NCI-H1436 treated with DMSO at 0.1 percent for 48 hours (cell line): ENCODE measurements at regions not wholly inside any gene's neighbourhood (a gene's known extent, or its start where the extent isn't known, plus 50 kb on each side); places are given as distances from the start of the nearest gene placed in this dataset.

Experiments
- DNase-seq: peaks from one replicate; lab custom pipeline; 2025; lab: John Stamatoyannopoulos, UW

DNA sequence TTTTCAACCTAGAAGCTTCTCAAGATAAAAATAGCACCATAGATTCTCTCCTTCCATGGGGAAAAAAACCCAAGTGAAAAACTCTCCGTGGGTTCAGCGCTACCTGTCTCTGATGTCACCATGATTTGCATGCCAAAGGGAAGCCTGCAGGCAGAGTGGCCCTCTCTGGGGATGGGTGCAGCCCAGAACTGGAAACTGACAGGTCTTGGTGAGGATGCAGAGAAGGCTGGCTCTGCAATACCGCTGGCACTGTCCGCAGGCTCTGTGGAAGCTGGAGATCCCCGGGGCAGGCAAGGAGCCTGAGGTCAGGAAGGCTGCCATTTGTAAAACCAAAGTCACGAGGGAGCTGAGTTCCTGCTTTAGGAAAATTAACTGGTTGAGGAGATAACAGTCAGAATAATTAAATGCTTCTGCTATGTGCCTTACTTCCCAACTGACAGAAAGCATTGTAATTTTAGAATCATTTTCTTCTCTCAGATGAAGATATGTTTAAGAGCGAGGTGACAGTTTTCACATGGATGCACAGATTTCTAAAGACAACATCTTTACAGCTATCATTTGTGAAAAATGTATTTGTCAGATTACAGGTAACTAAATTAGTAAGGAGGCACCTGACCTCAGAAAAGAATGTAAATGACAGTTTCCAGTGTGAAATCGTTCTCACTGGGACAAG is 731.5 kb upstream of the FZD8 start:
- DNase-seq, result no peak

DNA sequence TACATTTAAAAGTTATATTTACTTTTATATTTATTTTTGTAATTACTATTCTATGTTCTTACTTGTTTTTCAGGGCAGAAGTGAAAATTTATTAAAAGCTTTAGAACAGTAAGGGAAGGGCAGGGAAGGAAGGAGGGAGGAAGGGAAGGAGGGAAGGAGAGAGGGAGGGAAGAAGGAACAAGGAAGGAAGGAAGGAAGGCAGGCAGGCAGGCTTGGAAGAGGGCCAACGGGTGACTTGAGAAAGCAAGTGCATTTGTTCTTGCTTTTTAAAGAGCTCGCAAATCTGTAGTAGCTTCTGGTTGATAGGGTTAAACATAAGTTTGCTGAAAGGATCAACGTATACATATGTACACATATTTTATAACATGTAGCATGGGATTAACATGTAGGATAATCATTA is 725.3 kb upstream of the FZD8 start:
- DNase-seq, result no peak

DNA sequence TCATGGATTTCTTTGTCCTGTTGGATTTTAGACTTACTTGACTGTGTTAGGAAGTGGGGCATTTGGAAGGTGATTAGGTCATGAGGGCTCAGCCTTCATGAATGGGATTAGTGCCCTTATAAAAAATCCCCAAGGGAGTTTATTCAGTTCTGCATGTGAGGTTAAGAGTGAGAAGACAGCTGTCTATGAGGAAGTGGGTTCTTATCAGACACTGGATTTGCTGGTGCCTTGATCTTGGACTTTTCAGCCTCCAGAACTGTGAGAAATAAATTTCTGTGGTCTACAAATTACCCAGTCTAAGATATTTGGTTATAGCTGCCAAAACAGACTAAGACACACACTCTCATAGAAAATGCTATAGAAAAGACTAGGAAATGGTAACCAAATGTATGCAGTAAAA is 724.7 kb upstream of the FZD8 start:
- DNase-seq, result no peak

DNA sequence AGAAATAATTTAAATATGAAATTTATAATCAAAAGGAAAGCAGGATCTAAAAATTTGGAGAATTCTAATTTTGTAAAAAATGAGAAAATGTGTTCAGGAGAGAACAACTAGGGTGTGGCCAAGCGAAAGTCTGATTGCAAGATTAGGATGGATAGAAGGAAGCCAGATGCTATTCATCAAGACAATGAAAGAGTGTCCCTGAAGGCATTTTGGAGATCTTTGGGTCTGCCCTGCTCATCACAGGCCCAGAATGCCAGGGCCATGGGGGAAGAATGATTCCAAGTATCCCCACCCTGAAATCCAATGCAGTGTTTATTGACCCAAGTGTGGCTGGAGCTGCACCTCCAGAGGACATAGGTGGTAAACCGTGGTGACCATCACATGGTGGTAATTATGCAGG is 724.0 kb upstream of the FZD8 start:
- no peak for DNase-seq

DNA sequence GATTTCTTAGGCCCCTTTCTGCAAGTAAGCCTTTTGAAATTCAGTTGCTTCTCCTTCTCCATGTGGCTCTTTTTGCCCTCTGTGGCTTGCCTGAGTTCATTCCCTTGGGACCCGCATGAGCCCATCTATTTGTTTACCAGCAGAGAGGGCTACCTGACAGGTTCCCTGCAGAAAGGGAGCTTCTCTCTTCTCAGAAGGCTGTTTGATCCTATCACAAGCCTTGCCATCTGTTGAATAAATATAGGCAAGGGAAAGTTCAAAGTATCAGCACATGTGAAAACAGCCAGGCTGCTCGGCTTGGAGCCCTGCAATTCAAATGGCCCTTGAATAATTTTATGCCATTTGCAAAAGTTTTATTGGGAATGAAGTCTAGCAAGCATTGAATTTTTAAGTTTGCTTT is 720.2 kb upstream of the FZD8 start:
- DNase-seq, result peak; percentile 2

DNA sequence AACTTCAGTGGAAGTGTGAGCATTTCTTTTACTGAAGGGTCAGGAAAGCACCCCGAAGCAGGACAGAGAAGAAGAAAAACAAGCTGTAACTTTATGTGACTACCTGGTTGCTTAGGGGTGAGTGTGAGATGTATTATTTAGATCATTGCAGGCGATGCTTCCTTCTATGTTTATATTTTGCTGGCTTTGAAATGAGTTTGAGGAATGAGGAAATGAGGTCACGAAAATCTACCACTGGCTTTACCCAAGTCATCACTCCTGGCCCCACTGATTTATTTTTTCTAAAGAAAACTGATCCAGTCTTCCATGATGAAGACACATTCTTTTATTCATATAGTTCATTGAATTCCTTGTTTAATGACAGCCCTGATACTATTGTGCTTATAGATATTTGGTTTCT is 716.6 kb upstream of the FZD8 start:
- no peak for DNase-seq

DNA sequence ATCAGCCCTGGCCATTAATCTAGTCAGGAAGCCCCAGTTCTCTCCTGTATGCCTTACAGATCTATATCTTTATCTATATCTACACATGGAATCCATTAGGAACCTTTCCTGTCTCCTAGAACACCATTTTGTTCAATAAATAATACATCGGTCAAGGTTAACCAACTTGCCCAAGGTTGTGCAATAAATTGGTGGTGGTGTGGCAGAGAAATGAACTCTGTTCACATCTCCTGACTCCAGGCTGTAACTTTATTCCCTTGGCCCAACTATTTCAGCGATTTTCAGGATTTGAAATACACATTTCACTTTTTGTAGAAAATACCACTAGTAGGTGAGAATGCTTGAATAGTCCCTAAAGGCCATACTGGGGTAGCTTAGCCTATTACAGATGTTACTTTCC is 712.5 kb upstream of the FZD8 start:
- no peak for DNase-seq

DNA sequence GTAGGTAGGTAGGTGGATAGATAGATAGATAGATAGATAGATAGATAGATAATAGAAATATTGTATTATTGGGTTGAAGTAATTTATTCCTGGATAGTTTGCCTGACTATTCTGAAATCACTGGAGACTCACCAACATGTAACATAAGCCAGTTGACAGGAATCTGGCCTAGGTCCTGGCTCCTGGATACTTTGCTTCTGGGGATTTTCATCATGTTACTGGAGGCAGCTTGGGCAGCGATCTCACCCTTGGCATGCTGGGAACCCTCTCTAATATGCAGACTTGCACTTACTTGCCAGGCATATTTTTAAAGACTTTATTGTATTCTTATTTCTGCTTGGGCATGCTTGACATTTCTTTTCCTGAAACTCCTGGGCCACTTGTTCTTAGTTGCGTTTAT is 709.1 kb upstream of the FZD8 start:
- no peak for DNase-seq

DNA sequence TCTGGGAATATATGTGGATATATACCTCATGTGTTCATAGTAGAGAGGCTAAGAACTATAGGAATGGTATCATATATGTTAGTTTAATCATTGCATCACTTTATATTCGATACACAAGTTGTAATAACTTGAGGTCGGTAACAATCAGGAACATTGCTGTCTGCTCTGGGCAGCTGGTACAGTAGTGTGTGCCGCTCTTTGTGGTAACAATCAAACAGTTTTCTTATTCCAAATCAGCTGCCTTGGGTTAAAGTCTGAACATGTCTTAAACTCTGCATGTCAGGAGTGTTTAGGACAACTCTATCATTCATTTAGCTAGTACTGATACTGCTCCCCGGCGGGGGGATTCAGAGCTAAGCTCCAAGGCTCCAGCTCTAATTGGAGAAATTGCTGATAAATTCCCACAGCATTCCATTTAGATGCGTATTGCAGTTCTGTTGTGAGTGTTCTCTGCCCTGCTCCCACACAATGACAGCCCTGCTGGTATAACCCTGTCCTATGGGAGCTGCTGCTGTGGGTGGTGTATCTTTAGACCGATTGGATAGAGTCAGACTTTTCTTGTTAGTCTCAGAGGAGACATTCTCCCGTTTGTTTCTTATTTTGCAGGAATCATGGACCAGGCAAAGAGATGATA is 707.5 kb upstream of the FZD8 start:
- no peak for DNase-seq

DNA sequence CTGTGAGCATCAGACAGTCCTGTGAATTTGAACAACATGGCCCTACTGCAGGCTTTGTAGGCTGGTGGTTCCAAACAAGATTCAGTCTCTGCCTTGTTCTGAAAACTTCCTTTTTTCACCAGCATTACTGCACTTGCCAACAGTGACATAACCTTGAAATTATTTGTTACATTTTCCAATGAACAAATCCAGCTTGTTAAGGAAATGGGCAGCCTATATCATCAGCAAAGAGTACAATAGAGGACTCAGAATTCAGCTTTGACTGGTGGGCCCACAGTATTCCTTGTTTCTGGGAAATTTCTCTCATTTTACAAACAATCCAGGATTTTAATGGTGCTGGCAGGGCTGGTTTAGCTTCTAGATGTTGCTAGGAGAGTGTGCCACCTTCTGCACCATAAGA is 703.7 kb upstream of the FZD8 start:
- no peak for DNase-seq

DNA sequence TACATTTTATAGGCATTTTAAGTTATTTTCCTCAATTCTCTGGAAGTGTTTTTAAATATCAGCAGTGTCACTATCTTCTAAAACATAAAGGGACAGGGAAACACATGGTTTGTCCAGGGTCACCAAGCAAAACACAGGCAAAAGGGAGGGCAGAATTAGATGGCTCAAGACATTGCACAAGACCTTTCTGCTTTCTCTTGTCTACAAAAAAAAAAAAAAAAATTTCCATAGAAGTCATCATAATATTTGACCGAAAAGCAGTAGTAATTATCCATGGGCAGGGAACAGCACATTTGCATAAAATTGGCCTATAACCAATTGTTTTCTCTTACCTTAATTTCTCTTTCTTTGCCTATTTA is 703.1 kb upstream of the FZD8 start:
- DNase-seq, result no peak

DNA sequence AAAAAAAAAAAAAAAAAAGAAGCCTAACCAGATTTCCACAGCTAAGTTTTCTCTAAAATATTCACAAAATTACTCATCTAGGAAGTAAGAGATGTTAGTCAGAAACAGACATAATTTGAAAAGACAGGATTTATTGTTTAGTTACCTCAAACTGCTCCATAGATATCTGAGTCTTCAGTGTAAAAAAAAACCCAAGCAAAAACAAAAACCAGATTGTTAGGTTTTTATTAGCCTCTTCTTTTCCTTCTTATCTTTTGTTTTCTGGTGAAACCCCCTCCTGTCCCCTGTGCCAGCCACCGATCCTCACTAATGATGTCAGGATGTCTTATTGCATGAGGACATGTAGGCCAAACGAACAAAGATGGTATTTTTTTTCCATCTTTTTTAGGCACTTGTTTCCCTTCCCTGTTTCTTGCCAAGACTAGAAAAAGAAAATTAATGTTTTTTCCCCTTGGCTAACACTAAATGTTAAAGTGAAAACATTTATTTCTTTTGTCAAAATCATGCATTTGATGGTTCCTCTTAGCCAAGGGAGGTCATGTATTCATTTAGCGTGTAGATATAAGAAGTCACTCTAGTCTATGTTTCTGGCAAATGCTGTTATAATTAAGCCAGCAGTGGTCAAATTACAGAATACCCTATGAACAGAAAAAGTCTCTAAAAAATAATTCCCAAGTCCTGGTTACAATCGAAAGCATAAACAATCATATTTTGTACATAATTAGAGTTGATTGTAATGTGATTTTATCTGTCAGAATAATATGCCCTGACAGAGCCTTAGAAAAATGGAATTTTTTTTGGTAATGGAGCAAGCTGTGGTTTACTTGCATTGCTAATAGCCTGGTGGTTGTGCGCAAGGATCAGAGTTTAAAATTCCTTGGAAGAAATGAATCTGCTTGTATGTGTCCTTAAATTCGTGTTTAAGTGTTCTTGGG is 702.4 kb upstream of the FZD8 start:
- no peak for DNase-seq

DNA sequence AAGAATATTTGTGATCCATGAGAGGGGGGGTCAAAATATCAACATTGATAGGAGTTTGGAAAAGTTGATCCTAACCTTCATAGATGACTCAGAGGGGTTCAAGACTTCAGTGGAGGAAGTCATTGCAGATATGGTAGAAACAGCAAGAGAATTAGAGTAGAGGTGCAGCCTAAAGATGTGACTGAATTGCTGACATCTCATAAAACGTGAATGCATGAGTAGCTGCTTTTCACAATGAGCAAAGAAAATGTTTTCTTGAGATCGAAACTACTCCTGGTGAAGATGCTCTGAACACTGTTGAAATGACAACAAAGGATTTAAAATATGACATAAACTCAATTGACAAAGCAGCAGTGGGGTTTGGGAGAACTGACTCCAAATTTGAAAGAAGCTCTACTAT is 700.7 kb upstream of the FZD8 start:
- DNase-seq, result no peak

DNA sequence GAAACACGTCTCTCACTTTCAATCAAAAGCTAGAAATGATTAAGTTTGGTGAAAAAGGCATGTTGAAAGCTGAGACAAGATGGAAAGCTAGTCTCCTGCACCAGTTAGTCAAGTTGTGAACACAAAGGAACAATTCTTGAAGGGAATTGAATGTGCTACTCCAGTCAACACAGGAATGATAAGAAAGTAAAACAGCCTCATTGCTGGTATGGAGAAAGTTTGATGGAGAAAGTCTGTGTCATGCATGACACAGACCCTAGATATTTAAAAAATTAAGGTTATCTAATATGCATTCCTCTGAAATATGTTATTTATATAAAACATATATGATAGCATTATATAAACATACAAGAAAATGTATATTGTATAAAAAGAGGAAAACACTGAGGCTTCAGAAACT is 699.4 kb upstream of the FZD8 start:
- DNase-seq, result no peak

DNA sequence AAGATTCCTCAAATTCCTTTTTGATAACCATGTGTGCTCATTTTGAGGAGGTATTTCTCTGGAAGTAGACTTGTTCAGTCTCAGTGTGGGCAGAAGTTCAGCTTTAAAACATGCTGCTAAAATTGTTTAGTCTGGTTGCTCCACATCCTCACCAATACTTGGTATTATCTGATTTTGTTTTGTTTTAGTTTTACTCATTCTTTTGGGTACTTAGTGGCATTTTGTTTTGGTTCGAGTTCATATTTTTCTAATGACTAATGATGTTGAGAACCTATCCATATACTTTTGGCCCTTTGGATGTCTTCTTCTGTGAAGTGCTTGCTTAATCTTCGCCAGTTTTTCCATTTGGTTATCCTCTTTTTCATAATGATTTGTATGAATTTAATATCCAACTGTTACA is 694.2 kb upstream of the FZD8 start:
- DNase-seq, result no peak

DNA sequence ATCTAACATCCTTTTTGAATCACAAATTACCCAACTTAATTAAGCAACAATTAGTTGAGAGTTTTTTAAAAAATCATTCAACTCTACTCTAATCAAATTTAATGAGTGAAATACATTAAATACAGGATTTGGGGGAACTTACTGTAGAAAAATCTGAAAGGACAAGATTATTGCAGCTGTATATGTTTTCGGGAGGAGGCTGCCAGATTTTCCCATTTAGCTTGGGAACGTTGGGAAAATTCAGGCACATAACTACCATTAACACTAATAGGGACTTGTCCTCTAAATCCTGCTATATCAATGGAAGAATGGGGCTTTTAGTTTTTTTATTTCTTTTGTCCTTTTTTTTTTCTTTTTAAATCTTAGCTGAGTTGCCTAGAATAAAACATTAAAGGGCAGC is 691.4 kb upstream of the FZD8 start:
- no peak for DNase-seq

DNA sequence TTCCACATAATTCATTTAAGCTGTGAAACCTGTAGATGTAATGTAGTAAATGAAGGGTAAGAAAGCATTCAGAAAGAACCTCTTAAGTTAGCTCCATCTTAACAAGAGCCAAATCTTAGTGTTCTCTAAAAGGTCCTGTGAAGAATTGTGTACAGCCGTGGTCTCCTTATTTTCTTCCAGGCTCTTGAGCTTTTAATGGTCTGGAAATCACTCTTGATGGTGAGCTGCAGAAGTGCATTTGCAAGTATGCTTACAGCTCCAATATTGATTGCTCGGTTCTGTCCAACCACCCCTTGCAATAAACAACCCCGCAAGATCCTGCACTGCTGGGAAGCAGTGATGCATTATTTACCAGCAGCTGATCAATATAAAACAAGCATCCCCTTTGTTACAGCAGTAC is 690.8 kb upstream of the FZD8 start:
- DNase-seq, result no peak

DNA sequence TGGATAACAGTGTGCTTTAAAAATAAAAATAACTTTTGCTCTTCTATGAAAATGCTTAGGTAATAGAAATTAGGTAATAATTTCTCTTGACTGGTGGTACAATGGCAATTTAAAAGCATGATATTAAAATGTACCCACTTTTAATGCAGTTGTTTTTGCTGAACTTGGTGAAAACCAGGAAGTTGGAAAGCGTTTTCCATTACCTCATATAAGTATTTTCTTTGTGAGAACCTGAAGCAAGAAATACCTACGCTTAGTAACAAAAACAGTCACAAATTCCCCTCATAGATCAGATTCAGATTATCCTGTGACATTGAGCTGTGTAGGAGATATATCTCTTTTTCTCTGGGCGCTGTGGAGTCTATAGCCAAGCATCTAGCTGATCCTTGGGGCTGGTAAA is 689.0 kb upstream of the FZD8 start:
- no peak for DNase-seq

DNA sequence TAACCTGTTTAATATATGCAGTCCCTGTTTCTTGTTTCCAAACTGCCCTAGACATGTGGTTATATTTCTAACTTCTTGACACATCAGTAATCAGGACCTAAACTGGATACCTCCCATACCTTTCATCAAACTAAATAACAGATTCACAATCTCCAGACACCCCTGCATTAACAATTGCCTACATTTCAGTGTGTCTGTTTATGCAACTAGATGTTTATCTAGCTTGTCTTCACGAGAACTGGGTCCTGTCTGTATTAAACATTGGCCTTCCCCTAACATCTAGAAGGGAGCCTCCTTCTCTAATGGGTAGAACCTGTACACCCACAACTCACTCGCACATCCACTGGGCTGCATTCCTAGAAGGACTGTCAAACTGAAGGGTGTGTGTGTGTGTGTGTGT is 683.7 kb upstream of the FZD8 start:
- no peak for DNase-seq

DNA sequence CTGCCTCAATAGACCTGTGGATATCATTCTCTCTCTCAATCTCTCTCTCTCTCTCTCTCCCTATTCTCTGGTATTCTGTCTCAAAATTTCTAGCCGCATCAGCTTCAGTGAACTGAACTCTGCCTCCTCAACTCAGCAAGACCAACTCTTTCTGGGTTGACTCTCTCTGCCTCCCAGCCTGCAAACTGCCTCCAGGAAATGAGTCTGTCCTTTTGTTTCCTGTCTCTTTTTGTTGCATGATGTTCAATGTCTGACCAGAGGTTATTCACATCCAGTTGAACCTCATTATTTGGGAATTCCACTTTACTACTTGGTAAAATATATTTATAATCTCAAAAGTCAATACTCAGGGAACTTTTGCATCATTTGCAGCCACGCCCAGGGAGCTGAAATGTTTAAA is 682.7 kb upstream of the FZD8 start:
- DNase-seq, result no peak

DNA sequence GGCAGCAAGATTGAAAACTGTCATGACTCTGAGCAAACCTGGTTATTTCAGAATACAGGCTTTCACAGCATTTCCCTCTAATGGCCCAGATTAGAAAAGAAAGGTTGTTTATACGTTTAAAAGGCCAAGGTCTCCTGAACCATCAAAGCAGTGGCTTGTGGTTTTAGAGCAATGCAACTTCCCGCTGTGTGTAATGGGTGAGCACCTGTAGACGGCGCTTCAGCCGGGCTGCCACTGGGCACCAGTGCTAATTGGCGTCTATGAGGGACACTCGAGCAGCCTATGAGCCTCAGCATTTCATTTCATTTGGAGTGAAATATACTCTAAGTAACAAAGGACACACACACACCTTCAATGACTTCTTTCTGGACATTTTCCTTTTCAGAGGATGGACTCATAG is 671.0 kb upstream of the FZD8 start:
- no peak for DNase-seq

DNA sequence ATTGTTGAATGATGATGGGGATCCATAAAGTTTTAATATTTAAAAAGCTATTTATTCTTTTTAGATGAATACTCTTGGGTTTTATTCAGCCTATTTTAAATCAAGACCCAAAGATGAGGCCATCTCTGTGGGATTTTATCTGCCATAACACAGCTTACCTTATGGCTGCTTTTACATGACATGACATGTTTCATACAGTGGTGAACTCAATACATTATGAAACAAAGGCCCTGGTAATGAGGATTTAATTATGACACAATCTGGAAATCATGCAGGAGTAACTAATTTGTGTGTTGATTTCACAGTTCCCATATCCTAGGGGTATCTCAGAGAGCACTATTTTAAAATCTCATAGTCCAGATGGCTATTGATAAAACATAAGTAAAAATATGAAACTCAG is 661.8 kb upstream of the FZD8 start:
- no peak for DNase-seq

DNA sequence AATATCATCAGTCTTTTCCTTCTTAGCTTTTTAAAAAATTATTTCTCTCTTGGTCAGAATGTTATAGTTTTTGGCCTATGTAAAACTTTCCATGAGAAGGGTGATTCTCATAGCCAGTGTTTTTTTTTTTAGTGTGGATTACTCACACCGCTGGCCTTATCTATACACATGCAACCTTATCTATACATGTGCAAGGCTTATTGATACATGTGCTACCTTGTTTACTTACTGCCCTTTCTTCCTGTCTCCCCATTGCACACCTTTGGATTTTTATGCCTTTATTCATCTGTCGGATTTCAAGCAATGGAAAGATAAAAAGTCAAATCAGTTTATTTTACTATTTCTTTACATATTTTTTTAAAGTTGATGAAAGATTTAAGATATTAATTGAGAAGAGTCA is 660.0 kb upstream of the FZD8 start:
- no peak for DNase-seq
